GM21381 (cell line): ENCODE measurements at regions not wholly inside any gene's neighbourhood (a gene's known extent, or its start where the extent isn't known, plus 50 kb on each side); places are given as distances from the start of the nearest gene placed in this dataset.

ENCODE experiments used
- ATAC-seq: cut with Tn5 transposase; IDR thresholded peaks from one replicate; pipeline ENCODE4 v1.9.1; 2021; ENCODE audit warnings: mild to moderate bottlenecking, moderate library complexity; ENCODE audit not compliant: unreplicated experiment

DNA sequence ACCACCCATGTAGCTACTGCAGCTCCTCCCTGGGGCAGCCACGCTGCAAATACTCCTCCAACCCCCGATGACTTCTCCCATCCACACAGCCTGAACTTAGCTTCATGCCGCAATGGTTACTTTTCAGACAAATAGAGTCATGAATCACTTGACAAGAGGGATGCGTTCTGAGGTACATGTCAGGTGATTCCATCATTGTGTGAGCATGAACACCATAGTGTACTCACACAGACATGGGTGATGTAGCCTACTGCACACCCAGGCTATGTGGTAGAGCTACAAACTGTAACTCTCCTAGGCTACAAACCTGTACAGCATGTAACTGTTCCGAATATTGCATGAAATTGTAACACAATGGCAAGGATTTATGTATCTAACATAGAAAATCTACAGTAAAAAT lies 298.5 kb upstream of the SLC35B3 start:
- ATAC-seq, result no peak

GRCh38 chr6:8731874-8732273 lies 296.5 kb upstream of the SLC35B3 start:
- no peak for ATAC-seq

DNA sequence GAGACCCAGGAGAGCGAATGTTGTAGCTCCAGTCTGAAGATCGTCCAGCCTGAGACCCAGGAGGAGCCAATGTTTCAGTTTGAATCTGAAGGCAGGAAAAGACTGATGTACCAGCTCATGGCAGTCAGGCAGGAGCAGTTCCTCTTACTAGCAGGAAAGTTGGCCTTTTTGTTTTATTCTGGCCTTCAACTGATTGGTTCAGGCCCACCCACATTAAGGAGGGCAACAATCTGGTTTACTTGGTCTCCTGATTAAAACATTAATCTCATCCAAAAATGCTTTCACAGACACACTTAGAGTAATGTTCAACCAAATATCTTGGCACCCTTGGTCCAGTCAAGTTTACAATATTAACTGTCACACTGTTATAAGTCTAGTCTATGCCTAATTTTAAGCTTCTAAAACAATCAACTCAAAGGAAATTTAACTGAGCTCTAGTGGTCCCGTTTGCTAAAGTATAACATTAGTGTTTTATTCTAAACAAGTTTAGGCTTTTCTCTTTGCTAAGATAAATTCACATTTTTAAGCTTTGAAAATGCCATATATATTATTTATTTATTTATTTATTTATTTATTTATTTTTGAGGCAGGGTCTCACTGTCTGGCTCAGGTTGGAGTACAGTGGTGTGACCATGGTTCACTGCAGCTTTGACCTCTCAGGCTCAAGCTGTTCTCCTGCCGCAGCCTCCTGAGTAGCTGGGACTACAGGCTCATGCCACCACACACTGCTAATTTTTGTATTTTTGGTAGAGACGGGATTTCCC lies 275.5 kb upstream of the SLC35B3 start:
- no peak for ATAC-seq

- ATAC-seq, result no peak
These were observed 272.8 kb upstream of the SLC35B3 start for GRCh38 chr6:8707956-8708772.

DNA sequence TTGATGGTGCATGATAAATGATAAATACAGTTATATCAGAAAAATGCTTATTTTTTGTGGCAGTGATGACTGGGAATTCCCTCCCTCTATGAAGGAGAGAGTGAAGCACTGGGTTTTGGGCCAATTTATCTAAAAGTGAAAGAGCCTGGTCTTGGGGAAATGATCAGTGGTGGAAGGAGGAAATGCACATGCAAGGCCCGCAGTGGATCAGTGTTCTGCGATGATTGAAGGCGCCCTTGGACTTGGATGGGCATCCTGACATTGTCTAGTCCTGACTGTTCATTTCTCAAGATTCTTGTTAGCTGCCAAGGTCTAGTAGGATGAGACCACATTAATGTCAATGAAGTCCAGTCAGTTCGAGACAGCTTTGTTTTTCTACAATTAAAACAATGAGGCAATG lies 272.0 kb upstream of the SLC35B3 start:
- ATAC-seq, result no peak

DNA sequence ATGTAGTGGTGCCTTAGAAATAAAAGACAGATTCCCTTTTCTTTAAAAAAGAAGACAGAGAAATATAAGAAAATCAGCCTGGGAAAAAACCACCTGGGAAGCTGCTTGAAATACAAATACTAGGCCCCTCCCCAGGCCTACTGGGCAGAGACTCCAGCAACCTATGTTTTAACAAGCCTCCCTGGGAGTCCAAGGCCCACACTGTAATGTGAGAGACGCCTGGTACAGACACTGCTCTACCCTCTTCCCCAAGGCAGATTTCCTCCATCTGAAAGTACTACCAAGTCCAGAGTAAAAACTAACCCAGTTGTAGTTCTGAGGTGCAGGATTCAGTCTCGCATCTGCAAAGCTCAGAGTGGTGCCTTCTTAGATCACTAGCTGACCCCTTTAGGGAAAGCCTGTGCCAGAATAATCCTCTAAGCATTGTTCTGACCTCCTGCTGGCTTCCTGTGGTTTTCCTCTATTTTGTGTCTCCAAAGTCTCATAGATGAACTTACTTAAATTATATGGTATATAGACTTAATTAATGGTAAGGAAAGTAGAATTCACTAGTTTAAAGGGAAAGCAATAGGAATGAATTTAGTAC lies 270.2 kb upstream of the SLC35B3 start:
- ATAC-seq, result no peak

GRCh38 chr6:8703059-8703458 lies 267.7 kb upstream of the SLC35B3 start:
- no peak for ATAC-seq

- ATAC-seq, result no peak
These were observed 253.5 kb upstream of the SLC35B3 start for GRCh38 chr6:8688821-8689220.

DNA sequence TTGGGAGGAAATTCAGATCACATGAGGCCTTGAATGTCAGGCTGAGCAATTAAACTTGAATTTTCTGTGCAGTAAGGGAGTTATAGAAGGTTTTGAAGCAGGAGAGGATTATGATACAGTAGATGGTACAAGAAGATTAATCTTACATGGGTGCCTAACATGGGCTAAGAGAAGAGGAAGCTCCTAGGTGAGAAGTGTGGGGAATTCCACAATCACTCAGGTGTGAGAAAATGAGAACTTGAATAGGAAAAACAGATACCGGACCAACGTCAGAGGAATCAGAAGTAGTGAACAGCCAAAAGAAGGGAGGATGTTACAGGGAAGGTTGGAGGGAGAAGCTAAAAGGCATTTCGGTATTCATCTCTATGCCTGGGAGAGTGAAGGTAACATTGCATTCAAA lies 250.7 kb upstream of the SLC35B3 start:
- ATAC-seq, result no peak

GRCh38 chr6:8683204-8683603 lies 247.9 kb upstream of the SLC35B3 start:
- ATAC-seq, result no peak

GRCh38 chr6:8679823-8680222 lies 244.5 kb upstream of the SLC35B3 start:
- ATAC-seq, result no peak

DNA sequence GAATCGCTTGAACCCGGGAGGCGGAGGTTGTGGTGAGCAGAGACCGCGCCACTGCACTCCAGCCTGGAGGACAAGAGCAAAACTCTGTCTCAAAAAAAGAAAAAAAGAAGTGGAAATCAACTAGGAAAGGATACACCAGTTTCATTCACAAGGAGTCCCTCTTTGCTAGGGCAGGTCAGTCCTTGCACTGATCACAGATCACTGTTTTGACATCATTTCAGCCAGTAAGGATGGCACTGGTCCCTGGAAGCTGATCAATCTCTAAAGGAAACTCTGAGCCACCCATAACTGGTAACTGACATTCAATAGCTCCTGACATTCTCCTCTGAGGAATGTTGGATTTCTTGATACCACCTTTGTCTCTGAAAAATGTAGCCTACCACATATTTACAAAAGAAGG lies 243.1 kb upstream of the SLC35B3 start:
- ATAC-seq, result no peak

- no peak for ATAC-seq
These were observed 238.8 kb upstream of the SLC35B3 start for GRCh38 chr6:8674126-8674525.

DNA sequence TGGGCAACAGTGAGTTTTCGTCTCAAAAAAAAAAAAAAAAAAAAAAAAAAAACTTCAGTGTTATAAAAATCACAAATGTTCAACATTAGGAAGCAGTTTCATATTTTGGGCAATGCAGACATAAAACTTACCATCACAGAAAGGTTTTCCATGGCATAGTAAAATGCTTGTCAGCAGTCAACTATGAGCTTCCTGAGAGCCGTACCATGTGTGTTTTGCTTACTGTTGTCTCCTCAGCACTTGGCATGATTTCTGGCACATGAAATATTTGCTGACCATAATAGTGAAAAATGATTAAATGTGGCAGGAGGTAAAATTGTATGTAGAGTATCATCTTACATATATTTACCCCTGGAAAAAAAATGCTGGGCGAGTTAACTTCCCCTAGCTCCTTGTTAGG lies 237.5 kb upstream of the SLC35B3 start:
- no peak for ATAC-seq

DNA sequence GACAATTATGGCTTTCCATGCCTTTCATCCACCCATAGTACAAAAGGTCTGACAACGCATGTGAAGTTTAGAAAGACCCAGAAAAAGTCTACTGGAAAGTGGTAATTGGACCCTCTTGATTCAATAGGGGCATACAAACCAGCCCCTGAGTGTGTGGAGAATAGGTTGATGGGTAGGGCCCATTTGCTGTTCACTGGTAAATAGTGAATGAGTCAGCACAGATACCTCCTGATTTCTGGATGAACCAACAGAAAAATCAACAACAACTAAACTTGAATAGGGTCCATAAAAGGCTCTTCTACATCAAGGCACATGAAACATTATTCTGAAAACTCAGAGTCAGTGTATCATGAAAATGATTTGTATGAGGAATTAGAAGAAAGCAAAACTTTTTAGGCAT lies 235.4 kb upstream of the SLC35B3 start:
- no peak for ATAC-seq

DNA sequence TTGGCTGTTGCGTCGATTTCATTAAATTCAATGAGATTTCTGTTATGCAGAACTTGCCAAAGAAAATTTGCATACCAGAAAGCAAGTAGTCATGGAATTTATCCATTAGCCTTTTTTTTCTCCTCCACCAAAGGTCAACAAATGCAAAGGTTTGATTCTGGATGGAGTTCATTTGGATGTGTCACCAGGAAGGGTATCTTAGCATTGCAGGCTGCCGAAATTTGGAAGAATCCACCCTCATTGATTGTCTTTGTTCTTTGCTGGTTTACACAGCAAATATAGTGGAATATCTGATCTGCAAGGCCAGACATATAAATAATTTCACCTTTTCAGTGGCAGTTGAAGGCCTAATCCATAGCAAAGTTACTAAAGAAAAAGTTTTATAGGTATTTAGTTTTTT lies 229.4 kb upstream of the SLC35B3 start:
- no peak for ATAC-seq

- ATAC-seq, result no peak
These were observed 228.7 kb upstream of the SLC35B3 start for GRCh38 chr6:8664070-8664469.

GRCh38 chr6:8659404-8660189 lies 224.3 kb upstream of the SLC35B3 start:
- no peak for ATAC-seq

- ATAC-seq, result no peak
These were observed 223.1 kb upstream of the SLC35B3 start for GRCh38 chr6:8658416-8658815.

- ATAC-seq, result no peak
These were observed 222.2 kb upstream of the SLC35B3 start for GRCh38 chr6:8657522-8657921.
